NT2/D1 (cell line): ENCODE measurements at regions not wholly inside any gene's neighbourhood (a gene's known extent, or its start where the extent isn't known, plus 50 kb on each side); places are given as distances from the start of the nearest gene placed in this dataset.
"Not testable (repeated sequence)": the region's sequence is repeated elsewhere in the genome, so short reads cannot be mapped to it uniquely, and the experiment has no call there.

Experiments used
- DNase-seq: peaks from one replicate; pipeline ENCODE4 v3.0.0-alpha.2; 2011; ENCODE audit warnings: low read depth, low spot score
- H3K27me3 ChIP-seq: 2 replicates; pipeline ENCODE4 v1.6.0; 2011; ENCODE audit warnings: mild to moderate bottlenecking; ENCODE audit not compliant: insufficient read length, insufficient read depth
- H3K36me3 ChIP-seq: 2 replicates; pipeline ENCODE4 v1.6.1; 2011; ENCODE audit warnings: mild to moderate bottlenecking, low read length, mixed read lengths; ENCODE audit not compliant: insufficient read depth, insufficient read length
- H3K4me1 ChIP-seq: 2 replicates; pipeline ENCODE4 v1.5.1; 2011; ENCODE audit not compliant: insufficient read depth, insufficient read length
- H3K4me3 ChIP-seq: 2 replicates; pipeline ENCODE4 v1.5.1; 2011; ENCODE audit warnings: low read depth; ENCODE audit not compliant: insufficient read length
- H3K9ac ChIP-seq: 2 replicates; pipeline ENCODE4 v1.6.0; 2011; ENCODE audit warnings: low read depth; ENCODE audit not compliant: insufficient read length
- H3K9me3 ChIP-seq: 2 replicates; pipeline ENCODE4 v1.5.1; 2011; ENCODE audit warnings: mild to moderate bottlenecking, low read length; ENCODE audit not compliant: insufficient read depth
- SUZ12 ChIP-seq: IDR thresholded peaks from 2 replicates; pipeline ENCODE4 v1.6.1; 2011; ENCODE audit not compliant: insufficient read length, insufficient read depth; ENCODE audit errors: extremely low read depth
- YY1 ChIP-seq: IDR thresholded peaks from 2 replicates; pipeline ENCODE4 v1.6.1; 2011; ENCODE audit not compliant: insufficient read length, insufficient read depth
- ZNF274 ChIP-seq: IDR thresholded peaks from 2 replicates; pipeline ENCODE4 v1.6.1; 2011; ENCODE audit warnings: mild to moderate bottlenecking, low read depth, low read length

DNA sequence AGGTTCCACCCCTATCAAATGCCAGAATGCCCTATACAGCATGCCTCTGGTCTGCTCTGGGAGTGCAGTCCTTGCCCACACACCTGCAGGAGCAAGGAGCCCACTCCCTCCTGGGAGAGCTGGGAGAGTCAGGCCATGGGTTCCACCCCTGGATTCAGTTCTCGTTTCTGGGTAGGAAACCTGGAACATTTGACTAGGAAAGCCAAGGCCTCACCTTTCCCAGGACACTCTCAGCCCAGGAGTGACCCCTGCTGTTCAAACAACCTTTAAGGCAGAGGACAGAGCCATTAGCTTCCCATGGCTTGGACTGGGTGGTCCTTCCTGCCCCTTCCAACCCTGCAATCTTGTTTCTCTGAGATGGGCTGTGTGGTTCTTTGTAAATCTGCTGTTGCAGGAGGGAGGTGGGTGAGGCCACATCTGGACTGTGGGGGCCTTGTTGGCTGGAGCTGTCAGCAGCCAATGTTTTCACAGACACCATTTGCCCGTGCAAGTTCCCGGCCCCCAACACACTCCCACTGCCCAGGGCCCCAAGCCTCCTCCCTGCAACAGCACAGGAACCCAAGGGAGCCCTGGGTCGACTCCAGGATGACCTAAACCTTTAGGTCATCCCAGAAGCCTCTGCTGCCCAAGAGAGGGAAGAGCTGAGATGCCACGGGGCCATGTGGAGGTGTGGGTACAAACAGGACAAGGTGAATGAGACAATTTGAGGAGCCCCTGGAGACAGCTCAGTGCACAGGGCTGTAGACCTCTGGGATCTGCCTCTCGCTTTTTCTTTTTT lies 104.4 kb downstream of the PJA1 start:
- Histone ChIP-seq H3K36me3 (no peaks in the 10 kb centered on the region), H3K9ac (peak overlapping the region; percentile 61), H3K9me3 (0 out of 2 replicates have a peak, but pooled peaks cover 6% of the 10 kb centered on the region), H3K4me1 (peaks cover 10% of the 10 kb centered on the region), H3K4me3 (no peak overlapping the region), H3K27me3 (peaks cover 7% of the 10 kb centered on the region)
- TF ChIP-seq YY1 (no peak), ZNF274 (no peak), SUZ12 (no peak)
- DNase-seq = peak; percentile 58

GRCh38 chrX:69055193-69055592 lies 110.1 kb downstream of the PJA1 start:
- no peaks in the 10 kb centered on the region for H3K27me3 ChIP-seq
- no peak overlapping the region for H3K4me3 ChIP-seq
- no peak for DNase-seq
- TF ChIP-seq ZNF274 (no peak), YY1 (no peak), SUZ12 (no peak)
- H3K36me3 ChIP-seq = no peaks in the 10 kb centered on the region
- no peak overlapping the region for H3K9ac ChIP-seq
- no peaks in the 10 kb centered on the region for H3K9me3 ChIP-seq
- peaks cover 4% of the 10 kb centered on the region for H3K4me1 ChIP-seq

GRCh38 chrX:69054497-69054896 lies 110.8 kb downstream of the PJA1 start:
- not testable (repeated sequence) for H3K27me3 ChIP-seq, H3K9me3 ChIP-seq, H3K36me3 ChIP-seq, H3K9ac ChIP-seq, DNase-seq, H3K4me1 ChIP-seq, H3K4me3 ChIP-seq

- TF ChIP-seq SUZ12 (no peak), ZNF274 (no peak), YY1 (no peak)
- no peak overlapping the region for H3K9ac ChIP-seq
- H3K36me3 ChIP-seq = no peaks in the 10 kb centered on the region
- no peaks in the 10 kb centered on the region for H3K27me3 ChIP-seq
- peaks cover 3% of the 10 kb centered on the region for H3K4me1 ChIP-seq
- no peak overlapping the region for H3K4me3 ChIP-seq
- DNase-seq = no peak
- H3K9me3 ChIP-seq = no peaks in the 10 kb centered on the region
These were observed 113.4 kb downstream of the PJA1 start for GRCh38 chrX:69051901-69052300.

- Histone ChIP-seq H3K4me3 (no peak overlapping the region), H3K4me1 (peaks cover 8% of the 10 kb centered on the region), H3K27me3 (no peaks in the 10 kb centered on the region), H3K36me3 (no peaks in the 10 kb centered on the region), H3K9me3 (no peaks in the 10 kb centered on the region), H3K9ac (no peak overlapping the region)
- no peak for DNase-seq
- TF ChIP-seq SUZ12 = no peak
- TF ChIP-seq ZNF274 = no peak
- no peak for TF ChIP-seq YY1
These were observed 115.0 kb downstream of the PJA1 start for GRCh38 chrX:69050051-69050765.

- Histone ChIP-seq H3K9ac (no peak overlapping the region), H3K27me3 (no peaks in the 10 kb centered on the region), H3K9me3 (peaks cover 12% of the 10 kb centered on the region; the same call in 1 of the 2 replicates), H3K4me1 (peaks cover 8% of the 10 kb centered on the region), H3K36me3 (no peaks in the 10 kb centered on the region), H3K4me3 (no peak overlapping the region)
- DNase-seq = no peak
- no peak for TF ChIP-seq YY1
- no peak for TF ChIP-seq SUZ12
- TF ChIP-seq ZNF274 = no peak
These were observed 118.2 kb downstream of the PJA1 start for GRCh38 chrX:69046996-69047490.

DNA sequence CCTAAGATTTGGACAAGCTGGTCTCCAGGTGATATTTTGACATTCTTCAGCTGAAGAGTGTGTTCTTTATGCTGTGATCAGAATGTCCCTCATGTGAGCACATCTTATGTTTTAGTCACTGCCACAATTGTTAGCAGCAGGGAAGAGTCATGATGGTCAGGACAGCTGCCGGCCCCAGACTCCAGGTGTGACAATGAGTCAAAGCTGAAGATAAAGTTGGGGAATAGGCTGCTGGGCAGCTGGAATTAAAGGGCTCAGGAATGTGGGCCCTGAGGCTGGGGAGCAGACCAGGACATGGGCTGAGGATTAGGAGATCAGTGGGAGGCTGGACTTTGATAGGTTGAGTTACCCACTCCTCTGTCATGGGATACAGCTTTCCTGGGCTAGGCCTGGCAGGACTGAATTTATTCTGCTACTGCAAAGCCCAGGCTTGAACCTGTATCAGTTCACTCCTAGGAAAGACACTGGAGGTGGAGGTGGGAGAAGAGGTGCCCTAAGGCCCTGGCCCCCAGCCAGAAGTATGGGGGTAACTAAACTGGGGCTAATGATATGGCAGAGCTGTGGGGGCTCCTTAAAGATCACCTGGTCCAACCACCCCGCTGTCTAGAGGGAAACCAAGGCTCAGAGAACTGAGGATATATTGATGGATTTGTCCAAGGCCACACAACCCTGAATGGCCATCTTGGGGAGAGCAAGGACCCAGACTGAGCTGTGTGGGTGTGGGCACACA lies 119.5 kb downstream of the PJA1 start:
- Histone ChIP-seq H3K9me3 (peaks cover 12% of the 10 kb centered on the region; the same call in 1 of the 2 replicates), H3K4me3 (no peak overlapping the region), H3K36me3 (no peaks in the 10 kb centered on the region), H3K27me3 (no peaks in the 10 kb centered on the region), H3K4me1 (peaks cover 8% of the 10 kb centered on the region), H3K9ac (no peak overlapping the region)
- TF ChIP-seq YY1 (no peak), SUZ12 (no peak), ZNF274 (no peak)
- no peak for DNase-seq
